HepG2 (cell line): ENCODE measurements at regions not wholly inside any gene's neighbourhood (a gene's known extent, or its start where the extent isn't known, plus 50 kb on each side); places are given as distances from the start of the nearest gene placed in this dataset.

Experiments used
- POLR2AphosphoS5 ChIP-seq: IDR thresholded peaks from 2 replicates; pipeline ENCODE4 v1.6.1; 2012; ENCODE audit warnings: low read depth, low read length
- SOX6 ChIP-seq, 2 experiments: fragments of 450-650 bp in 1 of 2; sonication (generic) in 1 of 2; formaldehyde crosslinking in 1 of 2; IDR thresholded peaks; 2 replicates each; pipeline versions ENCODE4 v1.4.0 to v1.6.1; 2017 to 2020; ENCODE audit warnings: antibody characterized with exemption in 1 of 2, mild to moderate bottlenecking in 1 of 2, missing genetic modification reagents in 1 of 2
- TP53 ChIP-seq: sonication (generic); formaldehyde crosslinking; conservative IDR thresholded peaks from 2 replicates; pipeline ENCODE4 v1.4.0; 2020; ENCODE audit warnings: missing genetic modification reagents
- ZBTB1 ChIP-seq: sonication (generic); formaldehyde crosslinking; IDR thresholded peaks from 2 replicates; pipeline ENCODE4 v1.4.0; 2020; ENCODE audit warnings: missing genetic modification reagents, borderline replicate concordance
- TF ChIP-seq, protein P1 (sequence below): sonication (generic); formaldehyde crosslinking; conservative IDR thresholded peaks from 2 replicates; pipeline ENCODE4 v1.4.0; 2020; ENCODE audit warnings: missing genetic modification reagents
- TF ChIP-seq, protein P2 (sequence below): sonication (generic); formaldehyde crosslinking; IDR thresholded peaks from 2 replicates; pipeline ENCODE4 v1.5.0; 2020; ENCODE audit warnings: mild to moderate bottlenecking, missing genetic modification reagents, moderate library complexity

GRCh38 chr13:24004142-24004899 is 107.0 kb upstream of the C1QTNF9B start:
- TF ChIP-seq, protein P1, sequence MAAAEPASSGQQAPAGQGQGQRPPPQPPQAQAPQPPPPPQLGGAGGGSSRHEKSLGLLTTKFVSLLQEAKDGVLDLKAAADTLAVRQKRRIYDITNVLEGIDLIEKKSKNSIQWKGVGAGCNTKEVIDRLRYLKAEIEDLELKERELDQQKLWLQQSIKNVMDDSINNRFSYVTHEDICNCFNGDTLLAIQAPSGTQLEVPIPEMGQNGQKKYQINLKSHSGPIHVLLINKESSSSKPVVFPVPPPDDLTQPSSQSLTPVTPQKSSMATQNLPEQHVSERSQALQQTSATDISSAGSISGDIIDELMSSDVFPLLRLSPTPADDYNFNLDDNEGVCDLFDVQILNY (CRISPR knock-in tag): no peak
- TF ChIP-seq SOX6 (IDR thresholded peaks at IDR 0.05): no peak
- TF ChIP-seq SOX6 (CRISPR knock-in tag; IDR thresholded peaks at IDR 0.05): no peak
- TF ChIP-seq, protein P2, sequence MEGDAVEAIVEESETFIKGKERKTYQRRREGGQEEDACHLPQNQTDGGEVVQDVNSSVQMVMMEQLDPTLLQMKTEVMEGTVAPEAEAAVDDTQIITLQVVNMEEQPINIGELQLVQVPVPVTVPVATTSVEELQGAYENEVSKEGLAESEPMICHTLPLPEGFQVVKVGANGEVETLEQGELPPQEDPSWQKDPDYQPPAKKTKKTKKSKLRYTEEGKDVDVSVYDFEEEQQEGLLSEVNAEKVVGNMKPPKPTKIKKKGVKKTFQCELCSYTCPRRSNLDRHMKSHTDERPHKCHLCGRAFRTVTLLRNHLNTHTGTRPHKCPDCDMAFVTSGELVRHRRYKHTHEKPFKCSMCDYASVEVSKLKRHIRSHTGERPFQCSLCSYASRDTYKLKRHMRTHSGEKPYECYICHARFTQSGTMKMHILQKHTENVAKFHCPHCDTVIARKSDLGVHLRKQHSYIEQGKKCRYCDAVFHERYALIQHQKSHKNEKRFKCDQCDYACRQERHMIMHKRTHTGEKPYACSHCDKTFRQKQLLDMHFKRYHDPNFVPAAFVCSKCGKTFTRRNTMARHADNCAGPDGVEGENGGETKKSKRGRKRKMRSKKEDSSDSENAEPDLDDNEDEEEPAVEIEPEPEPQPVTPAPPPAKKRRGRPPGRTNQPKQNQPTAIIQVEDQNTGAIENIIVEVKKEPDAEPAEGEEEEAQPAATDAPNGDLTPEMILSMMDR (CRISPR knock-in tag): no peak
- no peak for TF ChIP-seq TP53 (CRISPR knock-in tag)
- no peak for TF ChIP-seq POLR2AphosphoS5
- no peak for TF ChIP-seq ZBTB1
